ENCODE measurements at regions not wholly inside any gene's neighbourhood (a gene's known extent, or its start where the extent isn't known, plus 50 kb on each side); places are given as distances from the start of the nearest gene placed in this dataset.
"Not testable (repeated sequence)": the region's sequence is repeated elsewhere in the genome, so short reads cannot be mapped to it uniquely, and the experiment has no call there.

- intact Hi-C loops (cut with micrococcal nuclease): loop anchor here (5.0 to 10.0 kb wide), 2 partner anchors 56 to 186 kb away; no protein-coding TSS in a partner anchor
Observed at GRCh38 chr4:112708772-112709171, 71.8 kb downstream of the LARP7 start.

GRCh38 chr4:112714922-112715901 is 78.3 kb downstream of the LARP7 start:
- intact Hi-C loops (cut with micrococcal nuclease): no loop called here

- intact Hi-C loops (cut with micrococcal nuclease): no loop called here
Observed at GRCh38 chr4:112717856-112718255, 80.9 kb downstream of the LARP7 start.

GRCh38 chr4:112721627-112722026 is 84.7 kb downstream of the LARP7 start:
- intact Hi-C loops (cut with micrococcal nuclease): no loop called here

GRCh38 chr4:112726041-112726440 is 89.1 kb downstream of the LARP7 start:
- intact Hi-C loops (cut with micrococcal nuclease): no loop called here

GRCh38 chr4:112727728-112728127 is 90.8 kb downstream of the LARP7 start:
- intact Hi-C loops (cut with micrococcal nuclease): not testable (repeated sequence)

- intact Hi-C loops (cut with micrococcal nuclease): no loop called here
Observed at GRCh38 chr4:112731715-112732114, 94.8 kb downstream of the LARP7 start.

GRCh38 chr4:112732142-112732541 is 95.2 kb downstream of the LARP7 start:
- intact Hi-C loops (cut with micrococcal nuclease): no loop called here

GRCh38 chr4:112735474-112735951 is 98.6 kb downstream of the LARP7 start:
- intact Hi-C loops (cut with micrococcal nuclease): no loop called here

GRCh38 chr4:112736718-112737135 is 99.8 kb downstream of the LARP7 start:
- intact Hi-C loops (cut with micrococcal nuclease): no loop called here

- intact Hi-C loops (cut with micrococcal nuclease): no loop called here
Observed at GRCh38 chr4:112739442-112739841, 102.5 kb downstream of the LARP7 start.

- intact Hi-C loops (cut with micrococcal nuclease): no loop called here
Observed at GRCh38 chr4:112747036-112747435, 110.1 kb downstream of the LARP7 start.

GRCh38 chr4:112748352-112748878 is 111.5 kb downstream of the LARP7 start:
- intact Hi-C loops (cut with micrococcal nuclease): no loop called here

GRCh38 chr4:112750749-112751148 is 113.8 kb downstream of the LARP7 start:
- intact Hi-C loops (cut with micrococcal nuclease): not testable (repeated sequence)

GRCh38 chr4:112751447-112751846 is 114.5 kb downstream of the LARP7 start:
- intact Hi-C loops (cut with micrococcal nuclease): no loop called here

- intact Hi-C loops (cut with micrococcal nuclease): no loop called here
Observed at GRCh38 chr4:112752061-112752460, 115.1 kb downstream of the LARP7 start.

GRCh38 chr4:112752510-112752909 is 115.6 kb downstream of the LARP7 start:
- intact Hi-C loops (cut with micrococcal nuclease): no loop called here

GRCh38 chr4:112753333-112753732 is 116.4 kb downstream of the LARP7 start:
- intact Hi-C loops (cut with micrococcal nuclease): no loop called here

- intact Hi-C loops (cut with micrococcal nuclease): no loop called here
Observed at GRCh38 chr4:112759313-112759712, 122.4 kb downstream of the LARP7 start.

GRCh38 chr4:112765317-112765974 is 128.5 kb downstream of the LARP7 start:
- intact Hi-C loops (cut with micrococcal nuclease): loop anchor here (5.0 to 10.0 kb wide), 4 partner anchors 61 to 691 kb away; partner anchors contain the start of gene AP1AR

GRCh38 chr4:112766422-112766821 is 129.5 kb downstream of the LARP7 start:
- intact Hi-C loops (cut with micrococcal nuclease): loop anchor here (1.0 to 10.0 kb wide), 5 partner anchors 62 to 692 kb away; partner anchors contain the start of gene AP1AR

- intact Hi-C loops (cut with micrococcal nuclease): loop anchor here (5.0 to 10.0 kb wide), 4 partner anchors 63 to 693 kb away; partner anchors contain the start of gene AP1AR
Observed at GRCh38 chr4:112767386-112767785, 130.4 kb downstream of the LARP7 start.

All from T-helper 1 cell treated with Interleukin-12 subunit alpha and Interleukin-12 subunit beta and Interleukin-4 antibody, amounts not matched to agents 30 ng/mL and 1 ng/mL, for 36 hours (primary cell).